ENCODE measurements at regions not wholly inside any gene's neighbourhood (a gene's known extent, or its start where the extent isn't known, plus 50 kb on each side); places are given as distances from the start of the nearest gene placed in this dataset.
A peak's percentile ranks its signal among the peaks of the same experiment; 100 is the strongest.
"Not testable (repeated sequence)": the region's sequence is repeated elsewhere in the genome, so short reads cannot be mapped to it uniquely, and the experiment has no call there.

GRCh38 chr15:96472681-96473080, 142.2 kb downstream of the NR2F2 start:
- no peak overlapping the region for H3K4me3 Mint-ChIP-seq
- H3K27ac Mint-ChIP-seq = no peak overlapping the region
- DNase-seq = no peak
- H3K4me1 Mint-ChIP-seq = peaks cover 14% of the 10 kb centered on the region
- H3K36me3 Mint-ChIP-seq (ENCODE audit: low read depth) = no peaks in the 10 kb centered on the region
- H3K27me3 Mint-ChIP-seq (ENCODE audit: low read depth, poor library complexity) = peaks cover 14% of the 10 kb centered on the region
- H3K9me3 Mint-ChIP-seq = no peaks in the 10 kb centered on the region
- no peak for TF ChIP-seq CTCF (IDR thresholded peaks at IDR 0.05)

GRCh38 chr15:96473556-96473955, 143.1 kb downstream of the NR2F2 start:
- Mint-ChIP-seq H3K4me1 (peaks cover 14% of the 10 kb centered on the region), H3K27me3 (ENCODE audit: low read depth, poor library complexity) (peaks cover 12% of the 10 kb centered on the region), H3K4me3 (no peak overlapping the region), H3K36me3 (ENCODE audit: low read depth) (no peaks in the 10 kb centered on the region), H3K27ac (peak overlapping the region; percentile 9), H3K9me3 (no peaks in the 10 kb centered on the region)
- TF ChIP-seq CTCF (IDR thresholded peaks at IDR 0.05) = no peak
- DNase-seq = no peak

- no peak overlapping the region for H3K4me3 Mint-ChIP-seq
- no peaks in the 10 kb centered on the region for H3K36me3 Mint-ChIP-seq (ENCODE audit: low read depth)
- H3K4me1 Mint-ChIP-seq = peaks cover 14% of the 10 kb centered on the region
- no peak for DNase-seq
- no peak for TF ChIP-seq CTCF (IDR thresholded peaks at IDR 0.05)
- no peaks in the 10 kb centered on the region for H3K9me3 Mint-ChIP-seq
- no peak overlapping the region for H3K27ac Mint-ChIP-seq
- H3K27me3 Mint-ChIP-seq (ENCODE audit: low read depth, poor library complexity) = peaks cover 12% of the 10 kb centered on the region
These were observed 143.7 kb downstream of the NR2F2 start for GRCh38 chr15:96474231-96474664.

DNA sequence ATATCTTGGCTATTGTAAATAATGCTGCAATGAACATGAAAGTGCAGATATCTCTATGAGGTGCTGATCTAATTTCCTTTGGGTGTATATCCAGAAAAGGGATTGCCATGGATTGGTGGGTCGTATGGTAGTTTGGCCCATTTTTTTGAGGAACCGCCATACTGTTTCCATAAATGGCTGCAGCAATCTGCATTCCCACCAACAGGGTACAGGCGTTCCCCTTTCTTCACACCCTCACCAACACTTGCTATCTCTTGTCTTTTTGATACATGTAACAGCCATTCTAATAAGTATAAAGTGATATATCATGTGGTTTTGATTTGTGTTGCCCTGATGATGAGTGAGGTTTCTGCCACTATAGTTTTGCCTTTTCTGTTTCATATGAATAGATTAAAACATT, 146.7 kb downstream of the NR2F2 start:
- no peak for DNase-seq
- peaks cover 5% of the 10 kb centered on the region for H3K4me1 Mint-ChIP-seq
- H3K4me3 Mint-ChIP-seq = no peak overlapping the region
- H3K27ac Mint-ChIP-seq = no peak overlapping the region
- H3K9me3 Mint-ChIP-seq = no peaks in the 10 kb centered on the region
- TF ChIP-seq CTCF (IDR thresholded peaks at IDR 0.05) = no peak
- peaks cover 9% of the 10 kb centered on the region for H3K27me3 Mint-ChIP-seq (ENCODE audit: low read depth, poor library complexity)
- no peaks in the 10 kb centered on the region for H3K36me3 Mint-ChIP-seq (ENCODE audit: low read depth)

- H3K27me3 Mint-ChIP-seq (ENCODE audit: low read depth, poor library complexity) = peaks cover 21% of the 10 kb centered on the region
- H3K4me1 Mint-ChIP-seq; H3K27ac Mint-ChIP-seq; H3K36me3 Mint-ChIP-seq (ENCODE audit: low read depth); DNase-seq; H3K9me3 Mint-ChIP-seq; H3K4me3 Mint-ChIP-seq: not testable (repeated sequence)
These were observed 153.9 kb downstream of the NR2F2 start for GRCh38 chr15:96484412-96484811.

GRCh38 chr15:96484830-96485229, 154.3 kb downstream of the NR2F2 start:
- H3K4me3 Mint-ChIP-seq = no peak overlapping the region
- no peaks in the 10 kb centered on the region for H3K36me3 Mint-ChIP-seq (ENCODE audit: low read depth)
- H3K27ac Mint-ChIP-seq = no peak overlapping the region
- H3K9me3 Mint-ChIP-seq = no peaks in the 10 kb centered on the region
- no peak for DNase-seq
- no peaks in the 10 kb centered on the region for H3K4me1 Mint-ChIP-seq
- H3K27me3 Mint-ChIP-seq (ENCODE audit: low read depth, poor library complexity) = peaks cover 21% of the 10 kb centered on the region
- no peak for TF ChIP-seq CTCF (IDR thresholded peaks at IDR 0.05)
